ENCODE measurements at regions not wholly inside any gene's neighbourhood (a gene's known extent, or its start where the extent isn't known, plus 50 kb on each side); places are given as distances from the start of the nearest gene placed in this dataset.

DNA sequence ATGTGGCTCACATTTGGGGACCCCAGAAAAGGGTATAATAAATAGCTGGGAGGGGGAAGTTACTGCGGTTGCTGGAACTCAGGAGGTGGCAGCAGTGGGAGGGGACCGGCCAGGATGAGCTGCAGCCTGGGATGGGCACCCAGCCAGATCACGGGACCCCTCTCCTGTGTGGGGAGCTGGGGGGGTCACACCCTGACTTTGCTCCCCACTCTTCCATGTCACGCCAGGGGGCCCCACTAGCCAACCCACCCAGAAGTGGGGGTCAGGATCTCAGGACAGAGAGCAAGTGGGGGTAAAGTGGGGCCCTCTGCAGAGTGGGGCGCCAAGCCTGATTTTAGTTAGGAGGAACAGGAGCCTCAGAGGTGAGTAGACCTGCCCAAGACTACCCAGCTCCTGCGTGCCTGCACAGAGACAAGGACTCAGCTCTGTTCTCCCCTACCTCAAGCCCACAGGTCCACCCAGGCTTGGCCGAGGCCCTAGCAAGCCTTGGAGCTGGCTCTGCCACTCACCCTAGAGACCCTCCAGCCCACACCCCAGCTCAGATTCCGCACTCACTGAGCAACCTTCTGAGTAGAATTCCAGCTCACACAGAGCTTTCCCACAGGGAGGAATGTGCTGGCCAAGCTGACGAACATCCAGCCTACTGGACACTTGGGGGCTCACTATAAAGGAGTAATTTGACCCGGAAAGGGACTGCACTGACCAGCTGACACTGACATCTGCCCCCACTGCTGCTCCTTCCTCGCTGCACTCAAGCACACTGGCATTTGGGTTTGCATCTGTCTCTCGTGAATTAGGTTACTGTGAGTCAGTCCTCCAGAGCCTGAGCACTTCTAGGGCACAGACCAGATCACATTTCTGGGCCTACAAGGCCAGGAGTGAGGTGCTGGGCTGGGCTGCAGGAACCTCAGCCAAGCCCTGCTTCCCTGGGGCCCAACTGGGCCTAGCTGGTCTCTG is 310.1 kb downstream of the C16orf95 start (continued):
- TF ChIP-seq ARID4B (CRISPR knock-in tag; IDR thresholded peaks at IDR 0.05; ENCODE audit: borderline replicate concordance) = no peak
- TF ChIP-seq, protein P1, sequence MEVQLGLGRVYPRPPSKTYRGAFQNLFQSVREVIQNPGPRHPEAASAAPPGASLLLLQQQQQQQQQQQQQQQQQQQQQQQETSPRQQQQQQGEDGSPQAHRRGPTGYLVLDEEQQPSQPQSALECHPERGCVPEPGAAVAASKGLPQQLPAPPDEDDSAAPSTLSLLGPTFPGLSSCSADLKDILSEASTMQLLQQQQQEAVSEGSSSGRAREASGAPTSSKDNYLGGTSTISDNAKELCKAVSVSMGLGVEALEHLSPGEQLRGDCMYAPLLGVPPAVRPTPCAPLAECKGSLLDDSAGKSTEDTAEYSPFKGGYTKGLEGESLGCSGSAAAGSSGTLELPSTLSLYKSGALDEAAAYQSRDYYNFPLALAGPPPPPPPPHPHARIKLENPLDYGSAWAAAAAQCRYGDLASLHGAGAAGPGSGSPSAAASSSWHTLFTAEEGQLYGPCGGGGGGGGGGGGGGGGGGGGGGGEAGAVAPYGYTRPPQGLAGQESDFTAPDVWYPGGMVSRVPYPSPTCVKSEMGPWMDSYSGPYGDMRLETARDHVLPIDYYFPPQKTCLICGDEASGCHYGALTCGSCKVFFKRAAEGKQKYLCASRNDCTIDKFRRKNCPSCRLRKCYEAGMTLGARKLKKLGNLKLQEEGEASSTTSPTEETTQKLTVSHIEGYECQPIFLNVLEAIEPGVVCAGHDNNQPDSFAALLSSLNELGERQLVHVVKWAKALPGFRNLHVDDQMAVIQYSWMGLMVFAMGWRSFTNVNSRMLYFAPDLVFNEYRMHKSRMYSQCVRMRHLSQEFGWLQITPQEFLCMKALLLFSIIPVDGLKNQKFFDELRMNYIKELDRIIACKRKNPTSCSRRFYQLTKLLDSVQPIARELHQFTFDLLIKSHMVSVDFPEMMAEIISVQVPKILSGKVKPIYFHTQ (CRISPR knock-in tag; IDR thresholded peaks at IDR 0.05) = no peak

GRCh38 chr16:87007907-87008306 is 309.3 kb downstream of the C16orf95 start:
- DNase-seq (ENCODE audit: low spot score) = no peak
- H3K4me1 Mint-ChIP-seq = no peaks in the 10 kb centered on the region
- peaks cover 3% of the 10 kb centered on the region; the same call in 1 of the 2 replicates for H3K27me3 Mint-ChIP-seq (ENCODE audit: low read depth)
- ChIA-PET POLR2A (no interaction called here), CTCF (no interaction called here)
- ATAC-seq = no peak
- no peak overlapping the region for H3K4me3 Mint-ChIP-seq
- H3K9me3 Mint-ChIP-seq = peaks cover 26% of the 10 kb centered on the region
- no peak overlapping the region for H3K27ac Mint-ChIP-seq
- TF ChIP-seq MLX (CRISPR knock-in tag; IDR thresholded peaks at IDR 0.05) (no peak), GABPB1 (CRISPR knock-in tag; IDR thresholded peaks at IDR 0.05) (no peak), EMX1 (CRISPR knock-in tag; IDR thresholded peaks at IDR 0.05) (no peak), TCF7 (CRISPR knock-in tag; IDR thresholded peaks at IDR 0.05; ENCODE audit: low read depth) (no peak), GRHL2 (CRISPR knock-in tag; IDR thresholded peaks at IDR 0.05; ENCODE audit: insufficient replicate concordance, severe bottlenecking) (no peak), ZNF121 (CRISPR knock-in tag; IDR thresholded peaks at IDR 0.05) (no peak), NFATC4 (CRISPR knock-in tag; IDR thresholded peaks at IDR 0.05) (no peak), ZNF396 (CRISPR knock-in tag; IDR thresholded peaks at IDR 0.05; ENCODE audit: borderline replicate concordance) (no peak), ATF1 (CRISPR knock-in tag; IDR thresholded peaks at IDR 0.05) (no peak)
- TF ChIP-seq, protein P2, sequence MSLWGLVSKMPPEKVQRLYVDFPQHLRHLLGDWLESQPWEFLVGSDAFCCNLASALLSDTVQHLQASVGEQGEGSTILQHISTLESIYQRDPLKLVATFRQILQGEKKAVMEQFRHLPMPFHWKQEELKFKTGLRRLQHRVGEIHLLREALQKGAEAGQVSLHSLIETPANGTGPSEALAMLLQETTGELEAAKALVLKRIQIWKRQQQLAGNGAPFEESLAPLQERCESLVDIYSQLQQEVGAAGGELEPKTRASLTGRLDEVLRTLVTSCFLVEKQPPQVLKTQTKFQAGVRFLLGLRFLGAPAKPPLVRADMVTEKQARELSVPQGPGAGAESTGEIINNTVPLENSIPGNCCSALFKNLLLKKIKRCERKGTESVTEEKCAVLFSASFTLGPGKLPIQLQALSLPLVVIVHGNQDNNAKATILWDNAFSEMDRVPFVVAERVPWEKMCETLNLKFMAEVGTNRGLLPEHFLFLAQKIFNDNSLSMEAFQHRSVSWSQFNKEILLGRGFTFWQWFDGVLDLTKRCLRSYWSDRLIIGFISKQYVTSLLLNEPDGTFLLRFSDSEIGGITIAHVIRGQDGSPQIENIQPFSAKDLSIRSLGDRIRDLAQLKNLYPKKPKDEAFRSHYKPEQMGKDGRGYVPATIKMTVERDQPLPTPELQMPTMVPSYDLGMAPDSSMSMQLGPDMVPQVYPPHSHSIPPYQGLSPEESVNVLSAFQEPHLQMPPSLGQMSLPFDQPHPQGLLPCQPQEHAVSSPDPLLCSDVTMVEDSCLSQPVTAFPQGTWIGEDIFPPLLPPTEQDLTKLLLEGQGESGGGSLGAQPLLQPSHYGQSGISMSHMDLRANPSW (CRISPR knock-in tag; conservative IDR thresholded peaks at IDR 0.05; ENCODE audit: low read depth) = no peak
- H3K36me3 Mint-ChIP-seq = peaks cover 8% of the 10 kb centered on the region; the same call in 1 of the 2 replicates
